ENCODE measurements at regions not wholly inside any gene's neighbourhood (a gene's known extent, or its start where the extent isn't known, plus 50 kb on each side); places are given as distances from the start of the nearest gene placed in this dataset.

DNA sequence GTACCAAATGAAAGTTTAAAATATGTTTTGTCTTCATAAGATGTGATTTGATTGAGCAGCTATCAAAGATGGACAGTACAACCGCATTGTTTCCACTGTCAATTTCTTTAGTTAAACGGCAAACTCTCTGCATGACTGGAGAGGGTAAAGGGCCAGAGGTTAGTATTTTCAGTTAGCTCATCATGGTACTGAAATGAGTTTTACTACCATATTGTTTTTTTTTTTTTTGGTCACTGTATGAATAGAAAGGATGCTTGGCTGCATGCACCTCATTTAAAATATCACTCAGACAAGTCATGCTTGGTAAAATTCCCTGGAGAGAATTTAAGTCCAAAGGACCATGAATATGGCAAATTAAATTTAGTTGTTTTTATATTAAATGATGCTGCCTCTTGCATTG, 942.1 kb upstream of the SPRY2 start:
- TF ChIP-seq EHF (CRISPR knock-in tag; IDR thresholded peaks at IDR 0.05), result no peak
- TF ChIP-seq, protein P1, sequence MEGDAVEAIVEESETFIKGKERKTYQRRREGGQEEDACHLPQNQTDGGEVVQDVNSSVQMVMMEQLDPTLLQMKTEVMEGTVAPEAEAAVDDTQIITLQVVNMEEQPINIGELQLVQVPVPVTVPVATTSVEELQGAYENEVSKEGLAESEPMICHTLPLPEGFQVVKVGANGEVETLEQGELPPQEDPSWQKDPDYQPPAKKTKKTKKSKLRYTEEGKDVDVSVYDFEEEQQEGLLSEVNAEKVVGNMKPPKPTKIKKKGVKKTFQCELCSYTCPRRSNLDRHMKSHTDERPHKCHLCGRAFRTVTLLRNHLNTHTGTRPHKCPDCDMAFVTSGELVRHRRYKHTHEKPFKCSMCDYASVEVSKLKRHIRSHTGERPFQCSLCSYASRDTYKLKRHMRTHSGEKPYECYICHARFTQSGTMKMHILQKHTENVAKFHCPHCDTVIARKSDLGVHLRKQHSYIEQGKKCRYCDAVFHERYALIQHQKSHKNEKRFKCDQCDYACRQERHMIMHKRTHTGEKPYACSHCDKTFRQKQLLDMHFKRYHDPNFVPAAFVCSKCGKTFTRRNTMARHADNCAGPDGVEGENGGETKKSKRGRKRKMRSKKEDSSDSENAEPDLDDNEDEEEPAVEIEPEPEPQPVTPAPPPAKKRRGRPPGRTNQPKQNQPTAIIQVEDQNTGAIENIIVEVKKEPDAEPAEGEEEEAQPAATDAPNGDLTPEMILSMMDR (IDR thresholded peaks at IDR 0.05), result no peak
- no peak for TF ChIP-seq RNF2 (IDR thresholded peaks at IDR 0.05; ENCODE audit: borderline replicate concordance, low read depth)
- TF ChIP-seq CHD2 (IDR thresholded peaks at IDR 0.05; ENCODE audit: low read length, partially characterized antibody), result no peak
- TF ChIP-seq, protein P2, sequence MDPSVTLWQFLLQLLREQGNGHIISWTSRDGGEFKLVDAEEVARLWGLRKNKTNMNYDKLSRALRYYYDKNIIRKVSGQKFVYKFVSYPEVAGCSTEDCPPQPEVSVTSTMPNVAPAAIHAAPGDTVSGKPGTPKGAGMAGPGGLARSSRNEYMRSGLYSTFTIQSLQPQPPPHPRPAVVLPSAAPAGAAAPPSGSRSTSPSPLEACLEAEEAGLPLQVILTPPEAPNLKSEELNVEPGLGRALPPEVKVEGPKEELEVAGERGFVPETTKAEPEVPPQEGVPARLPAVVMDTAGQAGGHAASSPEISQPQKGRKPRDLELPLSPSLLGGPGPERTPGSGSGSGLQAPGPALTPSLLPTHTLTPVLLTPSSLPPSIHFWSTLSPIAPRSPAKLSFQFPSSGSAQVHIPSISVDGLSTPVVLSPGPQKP (IDR thresholded peaks at IDR 0.05; ENCODE audit: low read depth, low read length), result no peak
- TF ChIP-seq ZFP36 (IDR thresholded peaks at IDR 0.05; ENCODE audit: borderline replicate concordance, partially characterized antibody), result no peak
- no peak for TF ChIP-seq CEBPB (IDR thresholded peaks at IDR 0.05)
- no peak for TF ChIP-seq ZSCAN20 (CRISPR knock-in tag; IDR thresholded peaks at IDR 0.05)
- TF ChIP-seq KDM5A (IDR thresholded peaks at IDR 0.05), result no peak
- TF ChIP-seq RAD21 (conservative IDR thresholded peaks at IDR 0.05 in 1 of 2, IDR thresholded peaks at IDR 0.05 in 1 of 2), result no peak
- TF ChIP-seq, protein P3, sequence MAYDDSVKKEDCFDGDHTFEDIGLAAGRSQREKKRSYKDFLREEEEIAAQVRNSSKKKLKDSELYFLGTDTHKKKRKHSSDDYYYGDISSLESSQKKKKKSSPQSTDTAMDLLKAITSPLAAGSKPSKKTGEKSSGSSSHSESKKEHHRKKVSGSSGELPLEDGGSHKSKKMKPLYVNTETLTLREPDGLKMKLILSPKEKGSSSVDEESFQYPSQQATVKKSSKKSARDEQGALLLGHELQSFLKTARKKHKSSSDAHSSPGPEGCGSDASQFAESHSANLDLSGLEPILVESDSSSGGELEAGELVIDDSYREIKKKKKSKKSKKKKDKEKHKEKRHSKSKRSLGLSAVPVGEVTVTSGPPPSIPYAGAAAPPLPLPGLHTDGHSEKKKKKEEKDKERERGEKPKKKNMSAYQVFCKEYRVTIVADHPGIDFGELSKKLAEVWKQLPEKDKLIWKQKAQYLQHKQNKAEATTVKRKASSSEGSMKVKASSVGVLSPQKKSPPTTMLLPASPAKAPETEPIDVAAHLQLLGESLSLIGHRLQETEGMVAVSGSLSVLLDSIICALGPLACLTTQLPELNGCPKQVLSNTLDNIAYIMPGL (CRISPR knock-in tag; IDR thresholded peaks at IDR 0.05; ENCODE audit: borderline replicate concordance), result no peak
- TF ChIP-seq POLR2A (IDR thresholded peaks at IDR 0.05; ENCODE audit: low read length), result no peak
- TF ChIP-seq MAZ (IDR thresholded peaks at IDR 0.05; ENCODE audit: borderline replicate concordance, low read depth, low read length), result no peak
- no peak for TF ChIP-seq TFCP2L1 (CRISPR knock-in tag; IDR thresholded peaks at IDR 0.05)

Measured in A549 (cell line).